Astrocyte of the cerebellum (primary cell): ENCODE measurements at regions not wholly inside any gene's neighbourhood (a gene's known extent, or its start where the extent isn't known, plus 50 kb on each side); places are given as distances from the start of the nearest gene placed in this dataset.

Experiments
- DNase-seq: peaks from one replicate; pipeline ENCODE4 v3.0.0-alpha.2; 2011; ENCODE audit warnings: low read depth
- H3K4me3 ChIP-seq: 2 replicates; pipeline ENCODE4 v1.5.1; 2011; ENCODE audit warnings: mild to moderate bottlenecking, low read depth, low read length, moderate library complexity
- CTCF ChIP-seq: IDR thresholded peaks from 2 replicates; pipeline ENCODE4 v1.5.1; 2012; ENCODE audit warnings: low read length, low read depth, moderate library complexity, mild to moderate bottlenecking; ENCODE audit errors: missing control alignments
- in situ Hi-C: cut with HindIII; loops from 2 replicates; pipeline ENCODE4 v1.10.0; 2017; ENCODE audit warnings: low sequenced_read_pairs

- in situ Hi-C loops, result no loop called here
- DNase-seq, result peak; percentile 56
- peak; percentile 78 for TF ChIP-seq CTCF
- H3K4me3 ChIP-seq, result no peak overlapping the region
Observed at GRCh38 chr1:185670187-185670627, 64.0 kb upstream of the HMCN1 start.

GRCh38 chr1:185668013-185668412 is 66.2 kb upstream of the HMCN1 start:
- no peak overlapping the region for H3K4me3 ChIP-seq
- in situ Hi-C loops, result no loop called here
- no peak for TF ChIP-seq CTCF
- DNase-seq, result no peak

GRCh38 chr1:185666582-185666981 is 67.6 kb upstream of the HMCN1 start:
- H3K4me3 ChIP-seq, result no peak overlapping the region
- DNase-seq, result no peak
- no peak for TF ChIP-seq CTCF
- in situ Hi-C loops, result no loop called here

- no peak overlapping the region for H3K4me3 ChIP-seq
- in situ Hi-C loops, result no loop called here
- no peak for TF ChIP-seq CTCF
- no peak for DNase-seq
Observed at GRCh38 chr1:185663771-185664296, 70.4 kb upstream of the HMCN1 start.

GRCh38 chr1:185663332-185663731 is 70.9 kb upstream of the HMCN1 start:
- in situ Hi-C loops, result no loop called here

GRCh38 chr1:185661971-185662370 is 72.2 kb upstream of the HMCN1 start:
- DNase-seq, result no peak
- no peak overlapping the region for H3K4me3 ChIP-seq
- in situ Hi-C loops, result no loop called here
- no peak for TF ChIP-seq CTCF

More at GRCh38 chr1:185663332-185663731, 70.9 kb upstream of the HMCN1 start:
- H3K4me3 ChIP-seq, result no peak overlapping the region
- no peak for TF ChIP-seq CTCF
- no peak for DNase-seq
